ENCODE measurements at regions not wholly inside any gene's neighbourhood (a gene's known extent, or its start where the extent isn't known, plus 50 kb on each side); places are given as distances from the start of the nearest gene placed in this dataset.
"Not testable (repeated sequence)": the region's sequence is repeated elsewhere in the genome, so short reads cannot be mapped to it uniquely, and the experiment has no call there.

- Histone ChIP-seq H3K4me1 (ENCODE audit: insufficient read depth) (peaks cover 43% of the 10 kb centered on the region), H3K27ac (ENCODE audit: low read depth) (peak overlapping the region; percentile 63; the same call in 1 of the 2 replicates)
- H3F3A ChIP-seq (replicated peaks; ENCODE audit: low read depth); H3K27me3 Mint-ChIP-seq (ENCODE audit: insufficient read depth, low read depth, poor library complexity); H4K20me1 ChIP-seq (replicated peaks; ENCODE audit: insufficient read depth); H3K36me3 Mint-ChIP-seq (ENCODE audit: low read depth); H3K9me2 ChIP-seq (ENCODE audit: insufficient read depth); H2AFZ ChIP-seq; H3K36me3 ChIP-seq (ENCODE audit: insufficient read depth); DNase-seq (ENCODE audit: low spot score); H3K4me3 ChIP-seq; H3K79me2 ChIP-seq (replicated peaks; ENCODE audit: insufficient read depth); H3K27me3 ChIP-seq (ENCODE audit: insufficient read depth); H3K4me3 Mint-ChIP-seq; ATAC-seq; H3K9me3 Mint-ChIP-seq; H3K4me2 ChIP-seq: not testable (repeated sequence)
- peak; percentile 83 for TF ChIP-seq NANOG (IDR thresholded peaks at IDR 0.05; ENCODE audit: borderline replicate concordance)
- peaks cover 41% of the 10 kb centered on the region for H3K4me1 Mint-ChIP-seq
- 0 out of 2 replicates have a peak overlapping the region, but pooled peaks have one; percentile 34 for H3K27ac Mint-ChIP-seq
These were observed 712.7 kb upstream of the PABPC4L start for GRCh38 chr4:134914250-134914649.

GRCh38 chr4:134911941-134912340, 710.4 kb upstream of the PABPC4L start:
- no peak overlapping the region for H3K4me3 ChIP-seq
- H3K79me2 ChIP-seq (replicated peaks; ENCODE audit: insufficient read depth) = no peaks in the 10 kb centered on the region
- H3K27ac Mint-ChIP-seq = peak overlapping the region; percentile 82
- H3K4me1 ChIP-seq (ENCODE audit: insufficient read depth) = peaks cover 44% of the 10 kb centered on the region
- H3K36me3 Mint-ChIP-seq (ENCODE audit: low read depth) = no peaks in the 10 kb centered on the region; the same call in 2 of the 3 replicates
- no peaks in the 10 kb centered on the region for H3K9me2 ChIP-seq (ENCODE audit: insufficient read depth)
- TF ChIP-seq STAT1 (IDR thresholded peaks at IDR 0.05; ENCODE audit: unreplicated experiment) (no peak), NANOG (IDR thresholded peaks at IDR 0.05; ENCODE audit: borderline replicate concordance) (peak; percentile 63; the same call in 1 of the 2 replicates), ZNF462 (CRISPR knock-in tag; IDR thresholded peaks at IDR 0.05) (peak; percentile 59; the same call in 1 of the 2 replicates)
- no peaks in the 10 kb centered on the region for H3K36me3 ChIP-seq (ENCODE audit: insufficient read depth)
- ATAC-seq (peak; percentile 52; the same call in 2 of the 3 replicates), DNase-seq (ENCODE audit: low spot score) (peak; percentile 77)
- H3K4me1 Mint-ChIP-seq = peaks cover 41% of the 10 kb centered on the region
- H4K20me1 ChIP-seq (replicated peaks; ENCODE audit: insufficient read depth) = no peaks in the 10 kb centered on the region
- H3K27me3 ChIP-seq (ENCODE audit: insufficient read depth) = no peaks in the 10 kb centered on the region
- H3K9me3 Mint-ChIP-seq = no peaks in the 10 kb centered on the region
- no peak overlapping the region for H2AFZ ChIP-seq
- H3K27ac ChIP-seq (ENCODE audit: low read depth) = peak overlapping the region; percentile 93
- H3K4me3 Mint-ChIP-seq = peak overlapping the region; percentile 1; the same call in 1 of the 3 replicates
- peak overlapping the region; percentile 27 for H3K4me2 ChIP-seq
- no peaks in the 10 kb centered on the region for H3F3A ChIP-seq (replicated peaks; ENCODE audit: low read depth)
- no peaks in the 10 kb centered on the region for H3K27me3 Mint-ChIP-seq (ENCODE audit: insufficient read depth, low read depth, poor library complexity)
